ENCODE measurements at regions not wholly inside any gene's neighbourhood (a gene's known extent, or its start where the extent isn't known, plus 50 kb on each side); places are given as distances from the start of the nearest gene placed in this dataset.

GRCh38 chr6:795046-795685 lies 102.2 kb upstream of the EXOC2 start:
- TF ChIP-seq POLR2A (IDR thresholded peaks at IDR 0.05) (no peak), CTCF (IDR thresholded peaks at IDR 0.05) (no peak)
